ENCODE measurements at regions not wholly inside any gene's neighbourhood (a gene's known extent, or its start where the extent isn't known, plus 50 kb on each side); places are given as distances from the start of the nearest gene placed in this dataset.

- Histone ChIP-seq H4K91ac (ENCODE audit: low read depth, low read length) (no peak overlapping the region), H3K4me2 (ENCODE audit: low read length) (no peak overlapping the region), H3K27me3 (ENCODE audit: insufficient read depth, low read length) (no peaks in the 10 kb centered on the region), H3K4ac (ENCODE audit: low read depth, low read length) (no peak overlapping the region), H3K14ac (ENCODE audit: low read length) (no peak overlapping the region), H3K79me2 (ENCODE audit: control insufficient read depth, insufficient read depth, low read length, poor library complexity) (no peaks in the 10 kb centered on the region), H2AFZ (ENCODE audit: insufficient read depth, low read length, poor library complexity) (no peak overlapping the region), H3K9me3 (ENCODE audit: insufficient read depth, low read depth, low read length) (no peaks in the 10 kb centered on the region), H2BK120ac (ENCODE audit: insufficient read depth, low read length, poor library complexity) (no peak overlapping the region), H3K36me3 (ENCODE audit: control insufficient read depth in 1 of 2, insufficient read depth in 2 of 2, low read length in 2 of 2) (no peaks in the 10 kb centered on the region), H3K4me1 (ENCODE audit: control insufficient read depth in 1 of 2, insufficient read depth in 2 of 2, low read length in 2 of 2) (no peaks in the 10 kb centered on the region), H3K27ac (ENCODE audit: low read depth, low read length) (no peak overlapping the region), H3K23ac (ENCODE audit: low read length) (no peak overlapping the region), H2BK5ac (ENCODE audit: low read depth, low read length, poor library complexity) (no peak overlapping the region), H4K12ac (ENCODE audit: low read depth, low read length) (no peak overlapping the region), H3K9ac (ENCODE audit: low read length) (no peak overlapping the region), H2AK5ac (ENCODE audit: low read length) (no peak overlapping the region), H4K8ac (ENCODE audit: low read depth, low read length) (no peak overlapping the region), H3K4me3 (ENCODE audit: low read depth, low read length) (no peak overlapping the region), H2BK12ac (ENCODE audit: low read length) (no peak overlapping the region), H3K79me1 (ENCODE audit: low read length) (no peaks in the 10 kb centered on the region), H3K18ac (ENCODE audit: low read length) (no peak overlapping the region)
- DNase-seq: peak in 1 of 2 donors; percentile 39
- WGBS (ENCODE audit: extremely low coverage, insufficient coverage, insufficient read length): no CpG with 5 or more reads among the region's 2 CpGs
Measured at GRCh38 chr2:171253900-171254650, 93.4 kb upstream of the TLK1 start.

- Histone ChIP-seq H2BK12ac (ENCODE audit: low read length) (no peak overlapping the region), H2AFZ (ENCODE audit: insufficient read depth, low read length, poor library complexity) (no peak overlapping the region), H3K79me1 (ENCODE audit: low read length) (no peaks in the 10 kb centered on the region), H4K91ac (ENCODE audit: low read depth, low read length) (no peak overlapping the region), H2BK5ac (ENCODE audit: low read depth, low read length, poor library complexity) (no peak overlapping the region), H3K23ac (ENCODE audit: low read length) (no peak overlapping the region), H3K14ac (ENCODE audit: low read length) (no peak overlapping the region), H3K4me1 (ENCODE audit: control insufficient read depth in 1 of 2, insufficient read depth in 2 of 2, low read length in 2 of 2) (no peaks in the 10 kb centered on the region), H3K27me3 (ENCODE audit: insufficient read depth, low read length) (no peaks in the 10 kb centered on the region), H4K8ac (ENCODE audit: low read depth, low read length) (no peak overlapping the region), H3K4ac (ENCODE audit: low read depth, low read length) (no peak overlapping the region), H3K9ac (ENCODE audit: low read length) (no peak overlapping the region), H2BK120ac (ENCODE audit: insufficient read depth, low read length, poor library complexity) (no peak overlapping the region), H3K79me2 (ENCODE audit: control insufficient read depth, insufficient read depth, low read length, poor library complexity) (no peaks in the 10 kb centered on the region), H2AK5ac (ENCODE audit: low read length) (no peak overlapping the region), H4K12ac (ENCODE audit: low read depth, low read length) (no peak overlapping the region), H3K4me3 (ENCODE audit: low read depth, low read length) (no peak overlapping the region), H3K36me3 (ENCODE audit: control insufficient read depth in 1 of 2, insufficient read depth in 2 of 2, low read length in 2 of 2) (no peaks in the 10 kb centered on the region), H3K9me3 (ENCODE audit: insufficient read depth, low read depth, low read length) (no peaks in the 10 kb centered on the region), H3K27ac (ENCODE audit: low read depth, low read length) (no peak overlapping the region), H3K18ac (ENCODE audit: low read length) (no peak overlapping the region), H3K4me2 (ENCODE audit: low read length) (no peak overlapping the region)
- DNase-seq: no peak
- no CpG with 5 or more reads among the region's 1 CpG for WGBS (ENCODE audit: extremely low coverage, insufficient coverage, insufficient read length)
Measured at GRCh38 chr2:171253279-171253678, 92.6 kb upstream of the TLK1 start.

GRCh38 chr2:171249689-171250088 lies 89.0 kb upstream of the TLK1 start:
- no peak overlapping the region for H3K9ac ChIP-seq (ENCODE audit: low read length)
- H3K79me1 ChIP-seq (ENCODE audit: low read length): no peaks in the 10 kb centered on the region
- H3K79me2 ChIP-seq (ENCODE audit: control insufficient read depth, insufficient read depth, low read length, poor library complexity): no peaks in the 10 kb centered on the region
- no peaks in the 10 kb centered on the region for H3K4me1 ChIP-seq (ENCODE audit: control insufficient read depth in 1 of 2, insufficient read depth in 2 of 2, low read length in 2 of 2)
- H3K14ac ChIP-seq (ENCODE audit: low read length): no peak overlapping the region
- H4K8ac ChIP-seq (ENCODE audit: low read depth, low read length): no peak overlapping the region
- H2BK12ac ChIP-seq (ENCODE audit: low read length): no peak overlapping the region
- no peak overlapping the region for H3K4me3 ChIP-seq (ENCODE audit: low read depth, low read length)
- H3K36me3 ChIP-seq (ENCODE audit: control insufficient read depth in 1 of 2, insufficient read depth in 2 of 2, low read length in 2 of 2): no peaks in the 10 kb centered on the region
- DNase-seq: no peak
- H3K4ac ChIP-seq (ENCODE audit: low read depth, low read length): no peak overlapping the region
- no peak overlapping the region for H3K27ac ChIP-seq (ENCODE audit: low read depth, low read length)
- H4K91ac ChIP-seq (ENCODE audit: low read depth, low read length): no peak overlapping the region
- no peaks in the 10 kb centered on the region for H3K27me3 ChIP-seq (ENCODE audit: insufficient read depth, low read length)
- no peaks in the 10 kb centered on the region for H3K9me3 ChIP-seq (ENCODE audit: insufficient read depth, low read depth, low read length)
- no CpG with 5 or more reads among the region's 1 CpG for WGBS (ENCODE audit: extremely low coverage, insufficient coverage, insufficient read length)
- H4K12ac ChIP-seq (ENCODE audit: low read depth, low read length): no peak overlapping the region
- H2BK120ac ChIP-seq (ENCODE audit: insufficient read depth, low read length, poor library complexity): no peak overlapping the region
- no peak overlapping the region for H3K4me2 ChIP-seq (ENCODE audit: low read length)
- no peak overlapping the region for H2AK5ac ChIP-seq (ENCODE audit: low read length)
- no peak overlapping the region for H3K23ac ChIP-seq (ENCODE audit: low read length)
- no peak overlapping the region for H2AFZ ChIP-seq (ENCODE audit: insufficient read depth, low read length, poor library complexity)
- H3K18ac ChIP-seq (ENCODE audit: low read length): no peak overlapping the region
- H2BK5ac ChIP-seq (ENCODE audit: low read depth, low read length, poor library complexity): no peak overlapping the region

GRCh38 chr2:171247741-171248662 lies 87.3 kb upstream of the TLK1 start:
- H2AK5ac ChIP-seq (ENCODE audit: low read length): no peak overlapping the region
- no peak for DNase-seq
- H2AFZ ChIP-seq (ENCODE audit: insufficient read depth, low read length, poor library complexity): no peak overlapping the region
- no peak overlapping the region for H4K8ac ChIP-seq (ENCODE audit: low read depth, low read length)
- no peaks in the 10 kb centered on the region for H3K79me2 ChIP-seq (ENCODE audit: control insufficient read depth, insufficient read depth, low read length, poor library complexity)
- no peak overlapping the region for H4K91ac ChIP-seq (ENCODE audit: low read depth, low read length)
- no peak overlapping the region for H4K12ac ChIP-seq (ENCODE audit: low read depth, low read length)
- H3K14ac ChIP-seq (ENCODE audit: low read length): no peak overlapping the region
- no peak overlapping the region for H3K27ac ChIP-seq (ENCODE audit: low read depth, low read length)
- H2BK120ac ChIP-seq (ENCODE audit: insufficient read depth, low read length, poor library complexity): no peak overlapping the region
- H2BK5ac ChIP-seq (ENCODE audit: low read depth, low read length, poor library complexity): no peak overlapping the region
- H3K4me1 ChIP-seq (ENCODE audit: control insufficient read depth in 1 of 2, insufficient read depth in 2 of 2, low read length in 2 of 2): no peaks in the 10 kb centered on the region
- no peak overlapping the region for H3K18ac ChIP-seq (ENCODE audit: low read length)
- WGBS (ENCODE audit: extremely low coverage, insufficient coverage, insufficient read length): no CpG with 5 or more reads among the region's 8 CpGs
- peaks cover 2% of the 10 kb centered on the region for H3K79me1 ChIP-seq (ENCODE audit: low read length)
- no peaks in the 10 kb centered on the region for H3K36me3 ChIP-seq (ENCODE audit: control insufficient read depth in 1 of 2, insufficient read depth in 2 of 2, low read length in 2 of 2)
- H3K27me3 ChIP-seq (ENCODE audit: insufficient read depth, low read length): no peaks in the 10 kb centered on the region
- H3K23ac ChIP-seq (ENCODE audit: low read length): peak overlapping the region; percentile 0
- no peak overlapping the region for H3K4ac ChIP-seq (ENCODE audit: low read depth, low read length)
- no peaks in the 10 kb centered on the region for H3K9me3 ChIP-seq (ENCODE audit: insufficient read depth, low read depth, low read length)
- no peak overlapping the region for H3K9ac ChIP-seq (ENCODE audit: low read length)
- no peak overlapping the region for H2BK12ac ChIP-seq (ENCODE audit: low read length)
- no peak overlapping the region for H3K4me3 ChIP-seq (ENCODE audit: low read depth, low read length)
- no peak overlapping the region for H3K4me2 ChIP-seq (ENCODE audit: low read length)

Data from trophoblast cell (in vitro differentiated cells and primary cell).